BLaER1 treated with 17β-estradiol and CSF1 and Interleukin-3, amounts not matched to agents 10 nM and 100 nM (cell line): ENCODE measurements at regions not wholly inside any gene's neighbourhood (a gene's known extent, or its start where the extent isn't known, plus 50 kb on each side); places are given as distances from the start of the nearest gene placed in this dataset.
"Not testable (repeated sequence)": the region's sequence is repeated elsewhere in the genome, so short reads cannot be mapped to it uniquely, and the experiment has no call there.

Experiments
- H3K27ac ChIP-seq, 11 experiments: shearing (Covaris generic); formaldehyde crosslinking; 2 replicates each; pipeline ENCODE4 v1.8.1; 2022
- H3K27me3 ChIP-seq, 11 experiments: shearing (Covaris generic); formaldehyde crosslinking; 2 replicates each; pipeline ENCODE4 v1.8.1; 2022
- H3K36me3 ChIP-seq, 11 experiments: shearing (Covaris generic); formaldehyde crosslinking; 2 replicates each; pipeline ENCODE4 v1.8.1; 2022
- H3K4me1 ChIP-seq, 10 experiments: shearing (Covaris generic); formaldehyde crosslinking; 2 replicates each; pipeline ENCODE4 v1.8.1; 2022
- H3K4me2 ChIP-seq, 11 experiments: shearing (Covaris generic); formaldehyde crosslinking; 2 replicates each; pipeline ENCODE4 v1.8.1; 2022
- H3K4me3 ChIP-seq, 10 experiments: shearing (Covaris generic); formaldehyde crosslinking; 2 replicates each; pipeline ENCODE4 v1.8.1; 2022
- H3K9ac ChIP-seq, 11 experiments: shearing (Covaris generic); formaldehyde crosslinking; 2 replicates each; pipeline ENCODE4 v1.8.1; 2022
- H3K9me3 ChIP-seq, 11 experiments: shearing (Covaris generic); formaldehyde crosslinking; replicated peaks in 1 of 11; 2 replicates each; pipeline ENCODE4 v1.8.1; 2022
- H4K20me1 ChIP-seq, 11 experiments: shearing (Covaris generic); formaldehyde crosslinking; 2 replicates each; pipeline ENCODE4 v1.8.1; 2022
- Cebpa-rat ChIP-seq, 11 experiments: shearing (Covaris generic); IDR thresholded peaks; 2 replicates each; pipeline ENCODE4 v1.8.1; 2022

GRCh38 chr5:130868186-130868840 lies 296.7 kb downstream of the HINT1 start:
- H3K4me2 ChIP-seq: no peak overlapping the region
- no peak for TF ChIP-seq Cebpa-rat (IDR thresholded peaks at IDR 0.05)

DNA sequence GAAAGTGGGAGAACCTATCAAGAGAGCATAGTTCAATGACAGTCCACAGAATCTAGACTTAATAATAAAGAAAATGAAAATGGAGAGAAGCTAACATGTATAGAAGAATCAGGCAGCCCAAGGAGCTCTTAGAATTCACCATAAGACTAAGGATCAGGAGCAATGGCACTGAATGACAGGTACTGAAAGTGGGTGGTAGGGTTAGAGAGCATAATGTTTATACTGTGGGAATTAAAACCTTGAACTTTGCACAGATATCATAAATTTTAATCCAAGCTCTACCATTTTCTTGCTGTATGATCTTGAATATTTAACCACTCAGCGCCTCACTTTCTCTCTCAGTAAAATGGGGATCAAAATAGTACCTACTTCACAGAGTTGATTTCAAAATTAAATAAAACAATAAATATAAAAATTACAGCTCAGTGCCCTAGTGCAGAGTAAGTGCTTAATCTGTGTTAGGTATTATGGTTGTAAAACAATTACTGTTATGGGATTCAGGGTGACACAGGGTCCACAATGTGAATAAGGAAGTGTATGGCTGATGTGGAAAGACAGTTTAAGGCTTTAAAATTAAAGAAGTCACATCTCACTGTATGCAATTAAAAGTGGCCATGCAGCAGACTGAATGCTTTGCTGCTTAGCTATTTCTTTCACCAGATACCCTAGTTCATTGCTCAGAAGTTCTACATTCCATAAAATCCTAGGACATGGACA lies 319.8 kb downstream of the HINT1 start:
- no peaks in the 10 kb centered on the region for H3K27me3 ChIP-seq
- no peak for TF ChIP-seq Cebpa-rat (IDR thresholded peaks at IDR 0.05)
- H3K36me3 ChIP-seq: no peaks in the 10 kb centered on the region
- peaks cover 4 to 12% (median 8%) of the 10 kb centered on the region in 11 experiments; a peak in 13 of 22 replicates for H3K9me3 ChIP-seq
- no peaks in the 10 kb centered on the region for H4K20me1 ChIP-seq
- no peaks in the 10 kb centered on the region for H3K4me1 ChIP-seq
- H3K4me3 ChIP-seq: no peak overlapping the region
- no peak overlapping the region for H3K9ac ChIP-seq
- no peak overlapping the region for H3K4me2 ChIP-seq
- H3K27ac ChIP-seq: no peak overlapping the region

More at GRCh38 chr5:130868186-130868840, 296.7 kb downstream of the HINT1 start:
- Histone ChIP-seq H3K9me3 (peaks cover 9 to 29% (median 13%) of the 10 kb centered on the region in 11 experiments; a peak in 21 of 22 replicates), H3K4me3 (no peak overlapping the region), H3K27ac (no peak overlapping the region), H4K20me1 (no peaks in the 10 kb centered on the region), H3K9ac (no peak overlapping the region), H3K36me3 (no peaks in the 10 kb centered on the region; a peak in 1 of 22 replicates), H3K4me1 (no peaks in the 10 kb centered on the region), H3K27me3 (no peaks in the 10 kb centered on the region)

DNA sequence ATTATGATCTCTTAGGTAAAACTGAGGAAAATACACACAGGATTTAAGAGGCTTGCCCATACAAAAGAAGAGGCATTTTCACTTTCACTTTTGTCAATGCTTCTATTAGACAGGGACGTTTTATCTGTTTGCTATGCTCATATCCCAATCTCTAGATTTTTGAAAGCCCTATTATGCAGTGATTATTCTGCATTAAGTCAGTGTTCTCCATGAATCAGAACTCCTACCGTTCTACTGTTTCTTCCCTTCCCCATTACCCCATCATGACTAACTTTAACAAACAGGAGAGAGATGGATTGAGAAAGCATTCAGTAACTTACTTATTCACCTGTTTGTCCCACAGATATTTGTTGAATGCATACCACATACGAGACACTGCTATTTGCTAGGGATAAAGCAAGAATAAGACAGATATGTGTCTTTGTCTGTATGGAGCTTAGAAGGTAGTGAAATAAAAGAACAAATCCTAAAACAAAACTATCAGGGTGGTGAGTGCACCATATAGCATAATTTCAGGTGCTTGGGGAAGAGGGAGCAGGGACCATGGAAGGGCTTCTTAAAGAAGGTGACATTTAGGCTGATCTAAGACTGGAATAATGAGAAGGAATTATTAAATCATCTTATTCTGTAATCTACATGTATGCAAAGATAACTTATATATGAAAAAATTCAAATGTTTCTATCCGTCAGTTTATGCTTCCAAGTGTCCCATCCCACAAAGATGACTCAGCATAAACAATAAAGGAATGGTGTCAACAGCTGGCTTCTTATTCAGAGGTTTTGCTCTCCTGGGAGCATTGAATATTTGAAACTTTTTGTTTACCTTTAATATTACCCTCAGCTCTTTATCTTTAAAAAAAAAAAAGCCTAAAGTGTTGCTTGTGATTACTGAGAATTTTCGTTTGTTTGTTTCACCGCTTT lies 328.1 kb downstream of the HINT1 start:
- peak overlapping the region; percentile 56 to 76 (median 70) for H3K4me2 ChIP-seq
- TF ChIP-seq Cebpa-rat (IDR thresholded peaks at IDR 0.05): no peak
- H3K4me3 ChIP-seq: peak overlapping the region; percentile 1 to 49 (median 29); a peak in 11 of 20 replicates
- H3K4me1 ChIP-seq: peaks cover 0 to 12% (median 7%) of the 10 kb centered on the region in 10 experiments; a peak in 10 of 20 replicates
- H4K20me1 ChIP-seq: no peaks in the 10 kb centered on the region
- peak overlapping the region in 8 of 11 experiments; percentile 6 to 52 (median 18); a peak in 7 of 22 replicates for H3K27ac ChIP-seq
- H3K9ac ChIP-seq: peak overlapping the region in 8 of 11 experiments; percentile 2 to 64 (median 46); a peak in 14 of 22 replicates
- H3K36me3 ChIP-seq: no peaks in the 10 kb centered on the region
- no peaks in the 10 kb centered on the region for H3K27me3 ChIP-seq
- H3K9me3 ChIP-seq: no peaks in the 10 kb centered on the region; a peak in 2 of 22 replicates

DNA sequence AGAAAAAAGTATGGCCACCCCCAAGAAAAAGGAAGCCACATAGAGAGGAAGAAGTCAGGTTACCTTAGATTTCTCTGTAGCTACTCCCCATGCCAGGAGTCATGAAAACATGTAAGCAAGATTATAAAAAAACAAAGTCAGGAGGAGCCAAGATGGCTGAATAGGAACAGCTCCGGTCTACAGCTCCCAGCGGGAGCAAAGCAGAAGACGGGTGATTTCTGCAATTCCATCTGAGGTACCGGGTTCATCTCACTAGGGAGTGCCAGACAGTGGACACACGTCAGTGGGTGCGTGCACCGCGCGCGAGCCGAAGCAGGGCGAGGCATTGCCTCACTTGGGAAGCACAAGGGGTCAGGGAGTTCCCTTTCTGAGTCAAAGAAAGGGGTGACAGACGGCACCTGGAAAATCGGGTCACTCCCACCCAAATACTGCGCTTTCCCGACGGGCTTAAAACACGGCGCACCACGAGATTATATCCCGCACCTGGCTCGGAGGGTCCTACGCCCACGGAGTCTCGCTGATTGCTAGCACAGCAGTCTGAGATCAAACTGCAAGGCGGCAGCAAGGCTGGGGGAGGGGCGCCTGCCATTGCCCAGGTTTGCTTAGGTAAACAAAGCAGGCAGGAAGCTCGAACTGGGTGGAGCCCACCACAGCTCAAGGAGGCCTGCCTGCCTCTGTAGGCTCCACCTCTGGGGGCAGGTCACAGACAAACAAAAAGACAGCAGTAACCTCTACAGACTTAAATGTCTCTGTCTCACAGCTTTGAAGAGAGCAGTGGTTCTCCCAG lies 347.3 kb downstream of the HINT1 start:
- H4K20me1 ChIP-seq, H3K4me2 ChIP-seq, H3K9ac ChIP-seq, H3K27me3 ChIP-seq, H3K27ac ChIP-seq, H3K4me3 ChIP-seq, H3K4me1 ChIP-seq, H3K9me3 ChIP-seq, H3K36me3 ChIP-seq: not testable (repeated sequence)

DNA sequence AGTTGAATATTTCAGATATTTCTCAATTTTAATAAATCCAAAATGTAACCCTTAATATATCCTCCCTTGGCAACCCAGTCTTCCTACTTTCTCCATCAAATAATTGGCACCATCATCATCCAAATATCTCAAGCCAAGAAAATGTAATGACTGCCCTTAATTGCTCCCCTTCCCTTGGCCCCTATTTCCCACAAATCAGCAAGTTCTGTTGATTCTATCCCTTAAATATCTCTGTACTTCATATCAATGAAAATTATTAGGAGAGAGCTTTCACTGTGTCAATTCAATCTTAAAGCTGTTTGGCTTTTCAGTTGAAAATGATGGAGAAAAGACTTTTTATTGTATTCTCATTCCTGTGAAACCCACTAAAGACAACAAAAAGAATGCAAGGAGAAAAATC lies 349.8 kb downstream of the HINT1 start:
- H3K9me3 ChIP-seq: no peaks in the 10 kb centered on the region
- no peak overlapping the region for H3K9ac ChIP-seq
- H3K4me2 ChIP-seq: no peak overlapping the region
- no peaks in the 10 kb centered on the region for H3K36me3 ChIP-seq
- H3K4me1 ChIP-seq: no peaks in the 10 kb centered on the region
- H3K4me3 ChIP-seq: no peak overlapping the region
- H3K27me3 ChIP-seq: no peaks in the 10 kb centered on the region
- H3K27ac ChIP-seq: no peak overlapping the region
- no peaks in the 10 kb centered on the region for H4K20me1 ChIP-seq
- no peak for TF ChIP-seq Cebpa-rat (IDR thresholded peaks at IDR 0.05)

DNA sequence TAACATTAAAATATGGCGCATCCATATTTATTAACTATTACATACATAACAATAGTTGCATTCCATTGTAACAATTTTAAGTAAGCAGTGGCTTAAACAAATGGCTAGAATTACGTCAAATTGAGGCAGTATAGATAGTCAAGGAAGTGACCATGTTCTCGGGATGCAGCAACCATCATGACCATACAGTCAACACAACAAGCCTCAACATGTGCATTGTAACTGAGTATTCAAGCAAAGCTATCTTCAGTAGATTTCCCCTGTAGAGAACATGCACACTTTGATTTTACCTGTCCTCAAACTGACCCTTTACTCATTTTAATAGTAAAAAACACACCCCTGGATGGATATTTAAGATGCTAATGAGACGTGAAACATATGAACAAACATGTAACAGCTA lies 356.4 kb downstream of the HINT1 start:
- H3K4me1 ChIP-seq: no peaks in the 10 kb centered on the region
- no peak overlapping the region for H3K27ac ChIP-seq
- H3K4me2 ChIP-seq: no peak overlapping the region
- H3K4me3 ChIP-seq: no peak overlapping the region
- H4K20me1 ChIP-seq: no peaks in the 10 kb centered on the region
- H3K36me3 ChIP-seq: no peaks in the 10 kb centered on the region
- 0 out of 22 replicates have a peak, but pooled peaks cover 0 to under 1% (median 0%) of the 10 kb centered on the region in 11 experiments for H3K9me3 ChIP-seq
- no peaks in the 10 kb centered on the region for H3K27me3 ChIP-seq
- TF ChIP-seq Cebpa-rat (IDR thresholded peaks at IDR 0.05): no peak
- H3K9ac ChIP-seq: no peak overlapping the region

DNA sequence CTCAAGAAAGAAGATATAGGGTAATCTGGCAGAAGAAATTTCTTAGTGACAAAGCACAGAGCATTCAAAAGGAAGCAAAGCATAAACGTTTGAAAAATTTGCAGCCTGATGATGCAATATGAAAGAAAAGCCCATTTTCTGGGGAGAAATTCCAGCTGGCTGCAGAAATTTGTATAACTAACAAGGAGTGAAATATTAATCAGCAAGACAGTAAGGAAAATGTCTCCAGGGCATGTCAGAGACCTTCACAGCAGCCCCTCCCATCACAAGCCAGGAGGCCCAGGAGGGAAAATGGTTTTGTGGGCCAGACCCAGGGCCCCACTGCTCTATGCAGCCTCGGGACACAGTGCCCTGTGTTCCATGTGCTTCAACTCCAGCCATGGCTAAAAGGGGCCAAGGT lies 359.4 kb downstream of the HINT1 start:
- H4K20me1 ChIP-seq: no peaks in the 10 kb centered on the region
- no peaks in the 10 kb centered on the region for H3K27me3 ChIP-seq
- no peaks in the 10 kb centered on the region for H3K4me1 ChIP-seq
- H3K9me3 ChIP-seq: peaks cover 0 to 29% (median 7%) of the 10 kb centered on the region in 11 experiments; a peak in 13 of 22 replicates
- H3K36me3 ChIP-seq: no peaks in the 10 kb centered on the region
- H3K4me2 ChIP-seq: no peak overlapping the region
- no peak overlapping the region for H3K27ac ChIP-seq
- H3K4me3 ChIP-seq: no peak overlapping the region
- H3K9ac ChIP-seq: no peak overlapping the region
- no peak; a peak in 1 of 22 replicates for TF ChIP-seq Cebpa-rat (IDR thresholded peaks at IDR 0.05)

GRCh38 chr5:130805036-130805435 lies 360.0 kb downstream of the HINT1 start:
- Histone ChIP-seq H3K4me3 (no peak overlapping the region), H4K20me1 (no peaks in the 10 kb centered on the region), H3K27ac (no peak overlapping the region), H3K9ac (no peak overlapping the region), H3K27me3 (no peaks in the 10 kb centered on the region), H3K36me3 (no peaks in the 10 kb centered on the region), H3K9me3 (peaks cover 0 to 33% (median 8%) of the 10 kb centered on the region in 11 experiments; a peak in 13 of 22 replicates), H3K4me1 (no peaks in the 10 kb centered on the region), H3K4me2 (no peak overlapping the region)
- no peak for TF ChIP-seq Cebpa-rat (IDR thresholded peaks at IDR 0.05)
